ENCODE measurements at regions not wholly inside any gene's neighbourhood (a gene's known extent, or its start where the extent isn't known, plus 50 kb on each side); places are given as distances from the start of the nearest gene placed in this dataset.

DNA sequence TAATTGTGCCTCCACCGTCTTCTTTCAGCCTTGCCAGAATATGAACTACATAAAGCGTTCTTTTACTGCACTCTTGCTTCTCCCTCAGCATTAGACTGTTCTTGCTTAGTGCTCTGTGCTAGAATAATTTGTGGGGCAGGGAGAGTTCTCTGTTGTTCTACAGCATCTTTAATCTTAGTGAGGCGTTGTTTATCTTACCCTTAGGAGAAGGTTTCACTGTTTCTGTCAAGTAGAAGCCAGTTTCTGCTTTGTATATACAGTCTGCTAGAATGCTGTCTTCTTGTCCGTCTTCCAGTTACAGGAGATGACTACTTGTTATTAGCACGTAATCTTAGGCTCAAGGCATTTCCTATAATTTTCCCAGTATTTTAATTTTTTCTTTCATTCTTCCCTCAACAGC, 458.0 kb downstream of the FLRT2 start:
- TF ChIP-seq, protein P1, sequence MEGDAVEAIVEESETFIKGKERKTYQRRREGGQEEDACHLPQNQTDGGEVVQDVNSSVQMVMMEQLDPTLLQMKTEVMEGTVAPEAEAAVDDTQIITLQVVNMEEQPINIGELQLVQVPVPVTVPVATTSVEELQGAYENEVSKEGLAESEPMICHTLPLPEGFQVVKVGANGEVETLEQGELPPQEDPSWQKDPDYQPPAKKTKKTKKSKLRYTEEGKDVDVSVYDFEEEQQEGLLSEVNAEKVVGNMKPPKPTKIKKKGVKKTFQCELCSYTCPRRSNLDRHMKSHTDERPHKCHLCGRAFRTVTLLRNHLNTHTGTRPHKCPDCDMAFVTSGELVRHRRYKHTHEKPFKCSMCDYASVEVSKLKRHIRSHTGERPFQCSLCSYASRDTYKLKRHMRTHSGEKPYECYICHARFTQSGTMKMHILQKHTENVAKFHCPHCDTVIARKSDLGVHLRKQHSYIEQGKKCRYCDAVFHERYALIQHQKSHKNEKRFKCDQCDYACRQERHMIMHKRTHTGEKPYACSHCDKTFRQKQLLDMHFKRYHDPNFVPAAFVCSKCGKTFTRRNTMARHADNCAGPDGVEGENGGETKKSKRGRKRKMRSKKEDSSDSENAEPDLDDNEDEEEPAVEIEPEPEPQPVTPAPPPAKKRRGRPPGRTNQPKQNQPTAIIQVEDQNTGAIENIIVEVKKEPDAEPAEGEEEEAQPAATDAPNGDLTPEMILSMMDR (IDR thresholded peaks at IDR 0.05), result no peak
- no peak for TF ChIP-seq POLR2A (IDR thresholded peaks at IDR 0.05)

Data from esophagus squamous epithelium (tissue), 4 donors.